ENCODE measurements at regions not wholly inside any gene's neighbourhood (a gene's known extent, or its start where the extent isn't known, plus 50 kb on each side); places are given as distances from the start of the nearest gene placed in this dataset.

GRCh38 chr1:198879711-198880306, 241.0 kb downstream of the PTPRC start:
- H3K27ac Mint-ChIP-seq, result no peak overlapping the region
- H3K4me1 Mint-ChIP-seq (ENCODE audit: low read depth), result peaks cover 42% of the 10 kb centered on the region
- H3K9me3 Mint-ChIP-seq, result peaks cover 5% of the 10 kb centered on the region
- H3K27me3 Mint-ChIP-seq, result no peaks in the 10 kb centered on the region
- peaks cover 21% of the 10 kb centered on the region for H3K36me3 Mint-ChIP-seq (ENCODE audit: low read depth)
- no peak overlapping the region for H3K4me3 Mint-ChIP-seq
- DNase-seq, result no peak

- DNase-seq, result no peak
- H3K27me3 Mint-ChIP-seq, result no peaks in the 10 kb centered on the region
- H3K4me3 Mint-ChIP-seq, result no peak overlapping the region
These were observed 241.6 kb downstream of the PTPRC start for GRCh38 chr1:198880397-198880796.

DNA sequence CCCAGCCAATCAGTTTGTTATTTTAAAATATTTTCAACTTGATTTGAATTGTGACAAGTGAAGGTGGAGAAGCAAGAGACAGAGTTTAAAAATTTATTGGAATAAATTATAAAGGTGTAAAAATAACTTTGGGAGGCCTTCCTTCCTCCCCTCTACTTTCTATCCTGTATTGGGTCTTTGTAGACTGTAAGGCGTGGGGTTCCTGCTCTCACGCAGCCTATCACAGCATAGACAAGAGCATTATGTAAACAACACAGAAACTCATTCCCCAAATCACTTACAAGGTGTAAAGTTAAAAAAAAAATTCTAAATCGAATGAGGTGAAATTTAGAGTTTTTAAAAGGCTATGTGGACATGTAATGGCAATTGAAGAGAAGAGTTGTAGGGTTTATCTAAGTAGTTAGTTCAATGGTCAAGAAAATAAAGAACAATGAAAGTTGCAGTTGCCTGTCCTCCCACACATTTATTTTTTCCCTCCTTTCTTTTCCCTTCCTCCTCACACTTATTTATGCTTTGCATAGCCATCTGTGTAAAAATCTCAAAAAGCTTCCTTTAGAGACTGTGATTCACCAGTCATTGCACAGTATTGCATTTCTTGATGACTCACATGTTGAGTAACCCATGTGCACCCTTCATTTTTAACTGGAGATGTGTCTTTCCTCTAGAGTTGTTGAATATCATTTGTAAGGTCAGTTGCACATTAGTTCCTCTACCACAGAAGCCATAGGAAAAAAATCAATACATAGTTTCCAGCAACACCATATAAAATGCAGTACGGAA, 242.2 kb downstream of the PTPRC start:
- peaks cover 21% of the 10 kb centered on the region for H3K36me3 Mint-ChIP-seq (ENCODE audit: low read depth)
- H3K27ac Mint-ChIP-seq, result peak overlapping the region; percentile 86
- H3K9me3 Mint-ChIP-seq, result peaks cover 5% of the 10 kb centered on the region
- no peak overlapping the region for H3K4me3 Mint-ChIP-seq
- no peak for DNase-seq
- peaks cover 45% of the 10 kb centered on the region for H3K4me1 Mint-ChIP-seq (ENCODE audit: low read depth)
- no peaks in the 10 kb centered on the region for H3K27me3 Mint-ChIP-seq

More at GRCh38 chr1:198880397-198880796, 241.6 kb downstream of the PTPRC start:
- Mint-ChIP-seq H3K4me1 (ENCODE audit: low read depth) (peaks cover 44% of the 10 kb centered on the region), H3K27ac (peak overlapping the region; percentile 61), H3K9me3 (peaks cover 5% of the 10 kb centered on the region), H3K36me3 (ENCODE audit: low read depth) (peaks cover 21% of the 10 kb centered on the region)

- H3K27ac Mint-ChIP-seq, result peak overlapping the region; percentile 14
- peaks cover 18% of the 10 kb centered on the region for H3K36me3 Mint-ChIP-seq (ENCODE audit: low read depth)
- no peak overlapping the region for H3K4me3 Mint-ChIP-seq
These were observed 244.3 kb downstream of the PTPRC start for GRCh38 chr1:198883184-198883583.

DNA sequence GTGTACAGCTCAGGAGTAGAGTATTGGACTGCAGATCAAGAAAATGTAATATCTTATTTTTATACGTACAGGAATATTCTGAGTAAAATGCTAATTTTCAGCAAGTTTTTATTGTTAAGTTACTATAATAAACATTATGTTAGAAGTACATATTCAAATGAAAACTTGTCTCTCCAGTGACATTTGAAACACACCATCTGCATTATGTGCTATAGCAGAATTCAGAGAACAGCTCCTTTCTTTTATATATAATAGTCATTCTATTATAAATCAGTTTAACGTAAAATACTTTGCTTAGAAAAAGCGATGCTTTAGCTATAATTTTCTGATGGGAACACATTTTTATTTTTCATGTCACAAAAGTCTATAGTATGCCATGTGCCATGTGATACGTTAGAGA, 249.0 kb downstream of the PTPRC start:
- Mint-ChIP-seq H3K4me3 (no peak overlapping the region), H3K36me3 (ENCODE audit: low read depth) (peaks cover 14% of the 10 kb centered on the region), H3K9me3 (no peaks in the 10 kb centered on the region), H3K27ac (no peak overlapping the region), H3K4me1 (ENCODE audit: low read depth) (peaks cover 23% of the 10 kb centered on the region), H3K27me3 (no peaks in the 10 kb centered on the region)
- DNase-seq, result no peak

More at GRCh38 chr1:198883184-198883583, 244.3 kb downstream of the PTPRC start:
- Mint-ChIP-seq H3K4me1 (ENCODE audit: low read depth) (peaks cover 50% of the 10 kb centered on the region), H3K27me3 (no peaks in the 10 kb centered on the region), H3K9me3 (peaks cover 5% of the 10 kb centered on the region)
- no peak for DNase-seq

DNA sequence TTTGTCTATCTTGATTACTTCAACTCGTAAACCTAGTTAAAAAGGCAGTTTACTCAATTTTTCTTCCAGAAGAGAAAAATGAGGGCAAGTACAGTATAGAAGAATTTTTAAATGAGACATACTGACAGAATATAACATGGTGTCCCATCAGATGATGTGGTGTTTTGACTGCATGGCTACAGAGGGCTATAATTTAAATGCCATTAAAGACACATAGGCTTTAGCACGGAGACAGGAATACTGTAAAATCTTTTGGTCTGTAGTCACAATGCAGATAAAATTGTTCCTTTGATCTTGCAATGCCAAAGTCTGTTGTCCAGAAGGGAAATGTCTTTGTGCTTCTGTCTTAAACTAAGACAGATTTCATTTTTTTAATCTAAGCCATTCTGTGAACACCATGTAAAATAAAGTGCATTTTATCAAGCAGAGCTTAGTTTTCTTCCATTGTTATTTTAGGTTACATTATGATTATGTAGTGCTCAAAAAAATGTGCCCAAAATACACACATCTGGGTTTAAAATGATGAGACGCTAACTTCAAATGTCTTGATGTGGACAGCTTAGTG, 249.6 kb downstream of the PTPRC start:
- Mint-ChIP-seq H3K4me1 (ENCODE audit: low read depth) (peaks cover 19% of the 10 kb centered on the region), H3K27me3 (no peaks in the 10 kb centered on the region), H3K27ac (no peak overlapping the region), H3K9me3 (no peaks in the 10 kb centered on the region), H3K36me3 (ENCODE audit: low read depth) (peaks cover 14% of the 10 kb centered on the region), H3K4me3 (no peak overlapping the region)
- no peak for DNase-seq

- Mint-ChIP-seq H3K36me3 (ENCODE audit: low read depth) (peaks cover 14% of the 10 kb centered on the region), H3K4me1 (ENCODE audit: low read depth) (peaks cover 17% of the 10 kb centered on the region), H3K4me3 (no peak overlapping the region), H3K9me3 (no peaks in the 10 kb centered on the region), H3K27ac (no peak overlapping the region), H3K27me3 (no peaks in the 10 kb centered on the region)
- DNase-seq, result no peak
These were observed 250.3 kb downstream of the PTPRC start for GRCh38 chr1:198889101-198889500.

GRCh38 chr1:198889749-198890148, 250.9 kb downstream of the PTPRC start:
- H3K27me3 Mint-ChIP-seq, result no peaks in the 10 kb centered on the region
- DNase-seq, result no peak
- H3K27ac Mint-ChIP-seq, result no peak overlapping the region
- no peaks in the 10 kb centered on the region for H3K9me3 Mint-ChIP-seq
- peaks cover 14% of the 10 kb centered on the region for H3K36me3 Mint-ChIP-seq (ENCODE audit: low read depth)
- H3K4me1 Mint-ChIP-seq (ENCODE audit: low read depth), result peaks cover 14% of the 10 kb centered on the region
- no peak overlapping the region for H3K4me3 Mint-ChIP-seq

DNA sequence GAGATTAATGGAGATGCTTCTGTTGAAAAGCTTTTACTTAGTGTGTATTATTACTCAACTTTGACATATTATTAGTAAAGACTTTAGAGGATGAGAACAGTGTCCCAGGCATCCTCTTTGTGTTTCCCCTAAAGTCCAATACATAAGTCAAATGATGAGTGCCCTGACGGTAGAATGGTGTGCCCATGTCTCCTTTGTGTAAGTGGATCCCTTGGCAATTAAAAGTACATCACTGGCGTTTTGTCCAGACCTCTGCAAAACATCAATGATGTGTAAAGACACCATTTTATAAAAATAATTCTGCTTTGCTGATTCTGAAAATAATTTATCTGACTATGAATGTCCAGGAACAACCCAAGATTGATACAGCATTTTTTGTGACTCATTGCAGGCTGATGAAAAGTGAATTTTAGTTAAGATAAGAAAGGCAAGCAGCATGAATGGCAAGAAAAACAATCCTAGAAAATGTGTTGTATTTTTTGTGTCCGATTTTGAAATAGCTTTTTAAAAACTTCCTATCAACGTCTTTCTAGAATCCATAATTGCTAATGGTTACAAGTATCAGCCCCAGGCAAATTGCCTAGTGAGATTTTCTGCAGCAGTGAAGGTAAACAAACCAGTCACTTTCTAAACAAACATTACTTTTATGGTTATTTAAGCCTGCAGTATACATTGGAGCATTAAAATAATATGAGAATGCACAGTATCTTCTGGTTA, 251.5 kb downstream of the PTPRC start:
- Mint-ChIP-seq H3K4me1 (ENCODE audit: low read depth) (peaks cover 13% of the 10 kb centered on the region), H3K36me3 (ENCODE audit: low read depth) (peaks cover 14% of the 10 kb centered on the region), H3K27ac (no peak overlapping the region), H3K4me3 (no peak overlapping the region), H3K9me3 (no peaks in the 10 kb centered on the region), H3K27me3 (no peaks in the 10 kb centered on the region)
- DNase-seq, result no peak

- no peak overlapping the region for H3K4me3 Mint-ChIP-seq
- no peak for DNase-seq
- no peaks in the 10 kb centered on the region for H3K9me3 Mint-ChIP-seq
- H3K27me3 Mint-ChIP-seq, result no peaks in the 10 kb centered on the region
- H3K4me1 Mint-ChIP-seq (ENCODE audit: low read depth), result peaks cover 12% of the 10 kb centered on the region
- H3K27ac Mint-ChIP-seq, result no peak overlapping the region
- H3K36me3 Mint-ChIP-seq (ENCODE audit: low read depth), result peaks cover 24% of the 10 kb centered on the region
These were observed 253.2 kb downstream of the PTPRC start for GRCh38 chr1:198892065-198892464.

GRCh38 chr1:198893141-198893540, 254.3 kb downstream of the PTPRC start:
- peaks cover 24% of the 10 kb centered on the region for H3K36me3 Mint-ChIP-seq (ENCODE audit: low read depth)
- peaks cover 15% of the 10 kb centered on the region for H3K4me1 Mint-ChIP-seq (ENCODE audit: low read depth)
- DNase-seq, result no peak
- H3K27me3 Mint-ChIP-seq, result no peaks in the 10 kb centered on the region
- H3K4me3 Mint-ChIP-seq, result no peak overlapping the region
- no peak overlapping the region for H3K27ac Mint-ChIP-seq
- H3K9me3 Mint-ChIP-seq, result no peaks in the 10 kb centered on the region

GRCh38 chr1:198893763-198894444, 255.1 kb downstream of the PTPRC start:
- Mint-ChIP-seq H3K9me3 (no peaks in the 10 kb centered on the region), H3K27ac (no peak overlapping the region), H3K36me3 (ENCODE audit: low read depth) (peaks cover 25% of the 10 kb centered on the region), H3K4me3 (no peak overlapping the region), H3K4me1 (ENCODE audit: low read depth) (peaks cover 15% of the 10 kb centered on the region), H3K27me3 (no peaks in the 10 kb centered on the region)
- no peak for DNase-seq

GRCh38 chr1:198901266-198901665, 262.4 kb downstream of the PTPRC start:
- no peak for DNase-seq
- Mint-ChIP-seq H3K27me3 (no peaks in the 10 kb centered on the region), H3K4me1 (ENCODE audit: low read depth) (peaks cover 28% of the 10 kb centered on the region), H3K9me3 (no peaks in the 10 kb centered on the region), H3K27ac (no peak overlapping the region), H3K36me3 (ENCODE audit: low read depth) (peaks cover 21% of the 10 kb centered on the region), H3K4me3 (no peak overlapping the region)

- Mint-ChIP-seq H3K36me3 (ENCODE audit: low read depth) (peaks cover 18% of the 10 kb centered on the region), H3K27me3 (no peaks in the 10 kb centered on the region), H3K9me3 (no peaks in the 10 kb centered on the region), H3K4me1 (ENCODE audit: low read depth) (peaks cover 35% of the 10 kb centered on the region), H3K27ac (no peak overlapping the region), H3K4me3 (no peak overlapping the region)
- no peak for DNase-seq
These were observed 263.8 kb downstream of the PTPRC start for GRCh38 chr1:198902655-198903054.

Measured in activated T-cell treated with anti-CD3 and anti-CD28 coated beads, Interleukin-2, amount 50 U/mL, for 24 hours (primary cell).